Dedifferentiated amniotic fluid mesenchymal stem cell (primary cell): ENCODE measurements at regions not wholly inside any gene's neighbourhood (a gene's known extent, or its start where the extent isn't known, plus 50 kb on each side); places are given as distances from the start of the nearest gene placed in this dataset.

ENCODE experiments used
- DNase-seq: peaks from one replicate; pipeline ENCODE4 v3.0.0-alpha.2; 2016; ENCODE audit errors: extremely low spot score

GRCh38 chr2:220845766-220846273 is 726.3 kb downstream of the EPHA4 start:
- DNase-seq: no peak

- DNase-seq: no peak
These were observed 725.1 kb downstream of the EPHA4 start for GRCh38 chr2:220847006-220847405.

- peak; percentile 85 for DNase-seq
These were observed 724.5 kb downstream of the EPHA4 start for GRCh38 chr2:220847589-220847988.

- DNase-seq: no peak
These were observed 722.7 kb downstream of the EPHA4 start for GRCh38 chr2:220849433-220849832.

- no peak for DNase-seq
These were observed 722.0 kb downstream of the EPHA4 start for GRCh38 chr2:220850116-220850515.

GRCh38 chr2:220855296-220855695 is 716.8 kb downstream of the EPHA4 start:
- no peak for DNase-seq

- no peak for DNase-seq
These were observed 715.6 kb downstream of the EPHA4 start for GRCh38 chr2:220856486-220856885.

- no peak for DNase-seq
These were observed 714.7 kb downstream of the EPHA4 start for GRCh38 chr2:220857368-220857767.

- no peak for DNase-seq
These were observed 714.0 kb downstream of the EPHA4 start for GRCh38 chr2:220858101-220858500.

- no peak for DNase-seq
These were observed 700.2 kb downstream of the EPHA4 start for GRCh38 chr2:220871909-220872308.

- DNase-seq: no peak
These were observed 695.9 kb downstream of the EPHA4 start for GRCh38 chr2:220876080-220876824.

- DNase-seq: no peak
These were observed 694.6 kb downstream of the EPHA4 start for GRCh38 chr2:220877491-220877890.

GRCh38 chr2:220877897-220878296 is 694.2 kb downstream of the EPHA4 start:
- DNase-seq: no peak

GRCh38 chr2:220880623-220881596 is 691.2 kb downstream of the EPHA4 start:
- no peak for DNase-seq

GRCh38 chr2:220882507-220882906 is 689.6 kb downstream of the EPHA4 start:
- DNase-seq: no peak

- no peak for DNase-seq
These were observed 686.5 kb downstream of the EPHA4 start for GRCh38 chr2:220885593-220885992.

GRCh38 chr2:220887271-220887870 is 684.7 kb downstream of the EPHA4 start:
- DNase-seq: no peak

GRCh38 chr2:220887876-220888275 is 684.2 kb downstream of the EPHA4 start:
- no peak for DNase-seq

- no peak for DNase-seq
These were observed 681.2 kb downstream of the EPHA4 start for GRCh38 chr2:220890931-220891330.

- DNase-seq: peak; percentile 93
These were observed 680.7 kb downstream of the EPHA4 start for GRCh38 chr2:220891405-220891804.

GRCh38 chr2:220892018-220892634 is 680.0 kb downstream of the EPHA4 start:
- no peak for DNase-seq

- no peak for DNase-seq
These were observed 678.7 kb downstream of the EPHA4 start for GRCh38 chr2:220893411-220893810.
